Osteoblast (primary cell): ENCODE measurements at regions not wholly inside any gene's neighbourhood (a gene's known extent, or its start where the extent isn't known, plus 50 kb on each side); places are given as distances from the start of the nearest gene placed in this dataset.
A peak's percentile ranks its signal among the peaks of the same experiment; 100 is the strongest.

ENCODE experiments used
- DNase-seq: peaks from one replicate; pipeline ENCODE4 v3.0.0; 2011; ENCODE audit warnings: low spot score, mixed read lengths; ENCODE audit not compliant: insufficient read length; ENCODE audit errors: missing footprints
- H2AFZ ChIP-seq: 2 replicates; pipeline ENCODE4 v1.6.0; 2011; ENCODE audit warnings: mild to moderate bottlenecking, low read length
- H3K27ac ChIP-seq: 2 replicates; pipeline ENCODE4 v1.5.1; 2011; ENCODE audit warnings: mild to moderate bottlenecking, low read depth, low read length, moderate library complexity
- H3K27me3 ChIP-seq: 2 replicates; pipeline ENCODE4 v1.6.0; 2012; ENCODE audit warnings: mild to moderate bottlenecking, control low read depth, inconsistent platforms, low read length, moderate library complexity; ENCODE audit not compliant: insufficient read depth
- H3K36me3 ChIP-seq: 2 replicates; pipeline ENCODE4 v1.5.1; 2011; ENCODE audit warnings: mild to moderate bottlenecking, low read length, control low read depth, moderate library complexity; ENCODE audit not compliant: insufficient read depth
- H3K4me1 ChIP-seq: 2 replicates; pipeline ENCODE4 v1.5.1; 2011; ENCODE audit warnings: mild to moderate bottlenecking, low read length, control low read depth, moderate library complexity; ENCODE audit not compliant: insufficient read depth
- H3K4me2 ChIP-seq: 2 replicates; pipeline ENCODE4 v1.6.0; 2011; ENCODE audit warnings: mild to moderate bottlenecking, low read length; ENCODE audit not compliant: insufficient read depth
- H3K4me3 ChIP-seq: fragments of 200-600 bp; sonication (generic); 3 replicates; pipeline ENCODE4 v1.5.1; 2012; ENCODE audit warnings: mild to moderate bottlenecking, low read length, inconsistent platforms; ENCODE audit not compliant: insufficient read depth
- H3K79me2 ChIP-seq: 2 replicates; pipeline ENCODE4 v1.6.0; 2012; ENCODE audit warnings: mild to moderate bottlenecking, low read length, control low read depth, inconsistent platforms; ENCODE audit not compliant: insufficient read depth
- H3K9me3 ChIP-seq: 2 replicates; pipeline ENCODE4 v1.5.1; 2011; ENCODE audit warnings: low read depth, low read length, control low read depth
- H4K20me1 ChIP-seq: 2 replicates; pipeline ENCODE4 v1.6.0; 2012; ENCODE audit warnings: mild to moderate bottlenecking, low read length, control low read depth; ENCODE audit not compliant: insufficient read depth
- CTCF ChIP-seq: IDR thresholded peaks from 2 replicates; pipeline ENCODE4 v1.5.1; 2011; ENCODE audit warnings: mild to moderate bottlenecking, low read depth, low read length, moderate library complexity; ENCODE audit errors: extremely low read depth

- TF ChIP-seq CTCF: no peak
- no peak overlapping the region for H3K27ac ChIP-seq
- no peak for DNase-seq
- no peak overlapping the region for H3K4me2 ChIP-seq
- no peaks in the 10 kb centered on the region for H3K36me3 ChIP-seq
- H4K20me1 ChIP-seq: no peaks in the 10 kb centered on the region
- H3K9me3 ChIP-seq: no peaks in the 10 kb centered on the region
- H2AFZ ChIP-seq: no peak overlapping the region
- H3K4me3 ChIP-seq: no peak overlapping the region
- no peaks in the 10 kb centered on the region for H3K27me3 ChIP-seq
- H3K79me2 ChIP-seq: no peaks in the 10 kb centered on the region
- H3K4me1 ChIP-seq: no peaks in the 10 kb centered on the region
Measured at GRCh38 chr7:22921386-22922086, 92.4 kb downstream of the HYCC1 start.

GRCh38 chr7:22920672-22921071 is 93.3 kb downstream of the HYCC1 start:
- DNase-seq: no peak

GRCh38 chr7:22913158-22913557 is 90.5 kb upstream of the TOMM7 start:
- no peak overlapping the region for H3K27ac ChIP-seq

More at GRCh38 chr7:22920672-22921071, 93.3 kb downstream of the HYCC1 start:
- TF ChIP-seq CTCF: no peak
- H3K9me3 ChIP-seq: no peaks in the 10 kb centered on the region
- no peak overlapping the region for H3K4me3 ChIP-seq
- H3K4me1 ChIP-seq: no peaks in the 10 kb centered on the region
- H3K36me3 ChIP-seq: no peaks in the 10 kb centered on the region
- no peak overlapping the region for H2AFZ ChIP-seq
- no peak overlapping the region for H3K4me2 ChIP-seq
- no peaks in the 10 kb centered on the region for H4K20me1 ChIP-seq
- no peaks in the 10 kb centered on the region for H3K79me2 ChIP-seq
- H3K27ac ChIP-seq: no peak overlapping the region
- no peaks in the 10 kb centered on the region for H3K27me3 ChIP-seq

More at GRCh38 chr7:22913158-22913557, 90.5 kb upstream of the TOMM7 start:
- DNase-seq: peak; percentile 86
- Histone ChIP-seq H3K4me2 (no peak overlapping the region), H4K20me1 (no peaks in the 10 kb centered on the region), H3K36me3 (no peaks in the 10 kb centered on the region), H3K79me2 (no peaks in the 10 kb centered on the region), H3K27me3 (no peaks in the 10 kb centered on the region), H3K4me1 (no peaks in the 10 kb centered on the region), H2AFZ (no peak overlapping the region), H3K9me3 (no peaks in the 10 kb centered on the region), H3K4me3 (no peak overlapping the region)
- TF ChIP-seq CTCF: no peak
